HepG2 (cell line): ENCODE measurements at regions not wholly inside any gene's neighbourhood (a gene's known extent, or its start where the extent isn't known, plus 50 kb on each side); places are given as distances from the start of the nearest gene placed in this dataset.

ENCODE experiments used
- ATAC-seq: fragments of 200-7000 bp; cut with Tn5 transposase; 3 replicates; pipeline ENCODE4 v1.9.1; 2020; ENCODE audit warnings: mild to moderate bottlenecking, moderate library complexity
- BruUV-seq: library from RNA; stranded (reverse); fragments of 400-500 nt; replicated peaks from 2 replicates; lab custom pipeline; 2021; lab: Mats Ljungman, UMichigan
- CTCF ChIA-PET: fragments of 300-600 bp; formaldehyde crosslinking; extraction: SDS; loops from one replicate; lab custom pipeline; 2021; ENCODE audit warnings: low total read pairs, inconsistent platforms, low intra/inter-chr PET ratio; lab: Yijun Ruan, JAX
- POLR2A ChIA-PET: fragments of 350-600 bp; sonication (Branson Sonifier 250); formaldehyde crosslinking; loops from one replicate; lab custom pipeline; 2020; ENCODE audit warnings: antibody characterized with exemption, inconsistent platforms; lab: Yijun Ruan, JAX
- DNase-seq: peaks from one replicate; pipeline ENCODE4 v3.0.0-alpha.2; 2015; ENCODE audit warnings: low spot score
- FAIRE-seq: peaks from 3 replicates; lab custom pipeline; 2011; peaks lifted over from hg19 to GRCh38; lab: Jason Lieb, UNC
- H2AFZ ChIP-seq: one replicate; pipeline ENCODE4 v1.6.1; 2011; ENCODE audit warnings: low read length, inconsistent platforms
- H3K27ac ChIP-seq: fragments of 300-600 bp; 3 replicates; pipeline ENCODE4 v1.8.0; 2011; ENCODE audit warnings: mixed run types, mild to moderate bottlenecking, mixed read lengths, low read length, inconsistent platforms; ENCODE audit not compliant: insufficient read depth; ENCODE audit errors: extremely low read length
- H3K27me3 ChIP-seq, 2 experiments: fragments of 200-600 bp in 1 of 2; 2 replicates in 1 of 2; 3 replicates in 1 of 2; pipeline versions ENCODE4 v1.6.0 to v1.8.0; 2011; ENCODE audit warnings: low read length in 2 of 2, mild to moderate bottlenecking in 2 of 2, moderate library complexity in 2 of 2, inconsistent platforms in 1 of 2; ENCODE audit not compliant: insufficient read depth in 2 of 2, control insufficient read depth in 1 of 2
- H3K36me3 ChIP-seq, 2 experiments: fragments of 200-600 bp in 1 of 2; replicated peaks in 1 of 2; 2 replicates in 1 of 2; 3 replicates in 1 of 2; pipeline versions ENCODE4 v1.5.1 to v1.8.0; 2011; ENCODE audit warnings: low read length in 2 of 2, inconsistent platforms in 1 of 2; ENCODE audit not compliant: insufficient read depth in 2 of 2, control insufficient read depth in 1 of 2
- H3K4me1 ChIP-seq: 2 replicates; pipeline ENCODE4 v1.5.1; 2012; ENCODE audit warnings: low read length, inconsistent platforms; ENCODE audit not compliant: insufficient read depth
- H3K4me2 ChIP-seq: 2 replicates; pipeline ENCODE4 v1.6.0; 2011; ENCODE audit warnings: low read depth, low read length, inconsistent platforms
- H3K4me3 ChIP-seq, 3 experiments: fragments of 200-600 bp in 1 of 3; sonication (generic), shearing (Covaris generic) in 1 of 3; replicated peaks in 1 of 3; 2 replicates each; pipeline ENCODE4 v1.5.1; 2011 to 2016; ENCODE audit warnings: low read length in 3 of 3, inconsistent platforms in 2 of 3, low read depth in 2 of 3, mild to moderate bottlenecking in 2 of 3, control low read depth in 1 of 3, mixed read lengths in 1 of 3; ENCODE audit not compliant: insufficient read depth in 1 of 3
- H3K79me2 ChIP-seq: one replicate; pipeline ENCODE4 v1.6.1; 2011; ENCODE audit warnings: low read length, inconsistent platforms; ENCODE audit not compliant: insufficient read depth
- H3K9ac ChIP-seq: 2 replicates; pipeline ENCODE4 v1.6.0; 2011; ENCODE audit warnings: mild to moderate bottlenecking, low read depth, low read length, inconsistent platforms; ENCODE audit not compliant: insufficient read depth
- H3K9me3 ChIP-seq: 2 replicates; pipeline ENCODE4 v1.5.1; 2012; ENCODE audit warnings: mild to moderate bottlenecking, low read length
- H4K20me1 ChIP-seq: 2 replicates; pipeline ENCODE4 v1.6.0; 2011; ENCODE audit warnings: inconsistent platforms, mild to moderate bottlenecking, low read length, moderate library complexity; ENCODE audit not compliant: insufficient read depth
- ATAD3A ChIP-seq: sonication (generic); formaldehyde crosslinking; IDR thresholded peaks from 2 replicates; pipeline ENCODE4 v1.4.0; 2020; ENCODE audit warnings: missing genetic modification reagents
- FIP1L1 ChIP-seq: fragments of 200-400 bp; formaldehyde crosslinking; IDR thresholded peaks from 2 replicates; pipeline ENCODE4 v1.6.1; 2018; ENCODE audit warnings: low read depth, mild to moderate bottlenecking, low read length, moderate library complexity, borderline replicate concordance; ENCODE audit not compliant: insufficient read depth
- FLYWCH1 ChIP-seq: sonication (generic); formaldehyde crosslinking; IDR thresholded peaks from 2 replicates; pipeline ENCODE4 v1.8.1; 2023; ENCODE audit warnings: mild to moderate bottlenecking, missing genetic modification reagents
- KLF12 ChIP-seq: sonication (generic); formaldehyde crosslinking; IDR thresholded peaks from 2 replicates; pipeline ENCODE4 v1.4.0; 2020; ENCODE audit warnings: missing genetic modification reagents, borderline replicate concordance
- MAX ChIP-seq: IDR thresholded peaks from 2 replicates; pipeline ENCODE4 v1.6.1; 2012; ENCODE audit warnings: inconsistent platforms
- PHF5A ChIP-seq: IDR thresholded peaks from one replicate; pipeline ENCODE4 v1.6.1; 2018; ENCODE audit warnings: low read depth, missing genetic modification reagents; ENCODE audit not compliant: unreplicated experiment
- POGZ ChIP-seq: sonication (generic); formaldehyde crosslinking; IDR thresholded peaks from 2 replicates; pipeline ENCODE4 v1.4.0; 2020; ENCODE audit warnings: mild to moderate bottlenecking, missing genetic modification reagents
- SCMH1 ChIP-seq: sonication (generic); formaldehyde crosslinking; IDR thresholded peaks from 2 replicates; pipeline ENCODE4 v1.9.0; 2021; ENCODE audit warnings: missing genetic modification reagents, mild to moderate bottlenecking, borderline replicate concordance
- SRSF1 ChIP-seq: fragments of 200-400 bp; formaldehyde crosslinking; optimal IDR thresholded peaks from 2 replicates; pipeline ENCODE3; 2017; ENCODE audit warnings: mild to moderate bottlenecking, low read depth, low read length, moderate library complexity
- TP53 ChIP-seq: sonication (generic); formaldehyde crosslinking; conservative IDR thresholded peaks from 2 replicates; pipeline ENCODE4 v1.4.0; 2020; ENCODE audit warnings: missing genetic modification reagents
- ZNF230 ChIP-seq: sonication (generic); formaldehyde crosslinking; IDR thresholded peaks from 2 replicates; pipeline ENCODE4 v1.4.0; 2020; ENCODE audit warnings: mild to moderate bottlenecking, missing genetic modification reagents
- ZNF292 ChIP-seq: sonication (generic); formaldehyde crosslinking; IDR thresholded peaks from 2 replicates; pipeline ENCODE4 v1.8.1; 2022; ENCODE audit warnings: mild to moderate bottlenecking, low read depth, missing genetic modification reagents, borderline replicate concordance
- ZNF34 ChIP-seq: sonication (generic); formaldehyde crosslinking; IDR thresholded peaks from 2 replicates; pipeline ENCODE4 v1.4.0; 2020; ENCODE audit warnings: mild to moderate bottlenecking, missing genetic modification reagents, borderline replicate concordance
- ZNF451 ChIP-seq: sonication (generic); formaldehyde crosslinking; IDR thresholded peaks from 2 replicates; pipeline ENCODE4 v1.5.0; 2020; ENCODE audit warnings: mild to moderate bottlenecking, missing genetic modification reagents
- ZSCAN12 ChIP-seq: sonication (generic); formaldehyde crosslinking; IDR thresholded peaks from 2 replicates; pipeline ENCODE4 v1.9.0; 2021; ENCODE audit warnings: mild to moderate bottlenecking, missing genetic modification reagents
- WGBS: methylation state at CpG from one replicate; pipeline ENCODE4 v1.1.6; 2017; ENCODE audit warnings: low lambda C conversion rate; 5-methylcytosine and 5-hydroxymethylcytosine counted together
- in situ Hi-C: cut with HindIII; loops from 2 replicates; pipeline ENCODE4 v1.10.0; 2017; ENCODE audit warnings: low pct_unique_long_range_greater_than_20kb; ENCODE audit not compliant: extremely low pct_ligation_motif_present
- intact Hi-C: fragments of 100-400 bp; cut with micrococcal nuclease; formaldehyde crosslinking; loops from one replicate; pipeline ENCODE4 v1.10.0; 2022; ENCODE audit not compliant: unreplicated experiment
- TF ChIP-seq, protein P1 (sequence below): sonication (generic); formaldehyde crosslinking; IDR thresholded peaks from 2 replicates; pipeline ENCODE4 v1.8.1; 2023; ENCODE audit warnings: mild to moderate bottlenecking, moderate library complexity, missing genetic modification reagents

DNA sequence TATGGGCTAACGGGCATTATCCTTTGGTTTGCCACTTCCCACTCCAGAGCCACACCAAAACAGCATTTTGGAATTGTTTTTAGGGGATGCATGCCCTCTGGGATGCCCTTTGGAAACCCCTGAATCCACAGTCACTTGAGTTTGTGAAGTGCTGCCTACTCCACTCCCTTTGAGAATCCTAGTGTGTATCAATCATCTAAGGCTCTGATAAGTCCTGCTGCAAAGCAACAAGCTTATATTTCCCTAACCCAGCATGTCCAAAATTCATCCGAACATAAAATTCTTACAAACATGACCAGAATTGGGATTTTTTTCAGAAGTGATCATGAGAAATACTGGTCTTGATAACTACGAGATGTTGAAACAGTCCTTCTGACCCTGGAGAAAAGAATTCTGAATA is 387.9 kb downstream of the MN1 start (continued):
- TF ChIP-seq ZNF292 = no peak

DNA sequence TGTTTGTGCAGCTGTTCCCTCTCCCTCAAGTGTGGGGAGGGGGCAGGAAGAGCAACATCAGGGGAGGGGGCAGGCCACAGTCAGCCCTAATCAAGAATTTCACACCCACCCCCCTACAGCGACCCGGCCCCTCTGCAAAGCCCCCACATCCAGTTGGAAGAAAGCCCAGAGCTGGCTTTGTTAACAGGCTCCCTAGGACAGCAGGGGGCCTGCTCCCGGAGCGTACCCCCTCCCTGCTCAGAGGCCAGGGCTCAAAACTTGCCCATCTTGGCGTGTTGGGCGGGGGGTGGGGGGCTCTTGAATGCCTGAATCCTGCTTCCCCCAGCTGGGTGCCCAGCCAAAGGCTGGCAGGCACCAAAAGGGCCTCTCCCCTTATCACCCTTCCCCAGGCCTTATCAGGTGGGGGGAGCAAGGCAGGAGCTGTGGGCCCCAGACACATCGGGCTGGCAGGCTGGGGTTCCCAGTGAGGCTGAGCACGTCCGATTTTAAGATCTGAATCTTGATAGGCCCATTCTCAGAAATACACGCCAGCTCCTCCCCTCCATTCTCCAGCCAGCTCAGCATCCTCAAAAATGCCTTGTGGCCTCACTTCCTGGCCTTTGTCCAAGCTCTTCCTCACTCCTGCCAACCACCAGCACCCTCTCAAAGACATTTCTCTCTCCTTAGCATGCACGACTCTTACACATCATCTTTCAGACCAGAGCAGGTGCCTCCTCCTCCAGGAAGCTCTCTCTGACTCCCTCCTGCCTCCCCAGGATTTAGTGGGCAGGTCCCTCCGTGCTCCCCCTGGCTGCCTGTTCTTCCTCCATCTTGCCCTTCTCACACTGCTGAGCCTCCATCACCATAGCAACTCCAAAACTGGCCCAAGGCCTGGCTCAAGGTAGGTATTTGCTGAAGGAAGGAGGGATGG is 384.8 kb downstream of the MN1 start:
- H2AFZ ChIP-seq = no peak overlapping the region
- H3K36me3 ChIP-seq = no peaks in the 10 kb centered on the region
- ChIA-PET POLR2A (no interaction called here), CTCF (no interaction called here)
- ATAC-seq (no peak), FAIRE-seq (no peak)
- no peaks in the 10 kb centered on the region for H3K79me2 ChIP-seq
- no peaks in the 10 kb centered on the region; a peak in 1 of 5 replicates for H3K27me3 ChIP-seq
- no TSS peak for BruUV-seq
- H4K20me1 ChIP-seq = no peaks in the 10 kb centered on the region
- in situ Hi-C loops = loop anchor here (25.0 kb wide), 1 partner anchor 596 kb away; no protein-coding TSS in a partner anchor
- no peak for TF ChIP-seq ZNF34 (CRISPR knock-in tag)
- TF ChIP-seq SCMH1 (CRISPR knock-in tag) = no peak
- TF ChIP-seq TP53 = no peak
- no peak for TF ChIP-seq MAX
- TF ChIP-seq, all 625 proteins: peak for 0
- Histone ChIP-seq H3K4me3 (no peak overlapping the region), H3K4me2 (no peak overlapping the region), H3K9ac (no peak overlapping the region), H3K27ac (no peak overlapping the region), H3K4me1 (no peaks in the 10 kb centered on the region), H3K9me3 (no peaks in the 10 kb centered on the region)
- intact Hi-C loops = no loop called here
- WGBS = 3% methylated on average over 5 of the region's 12 CpGs
- DNase-seq = no peak

DNA sequence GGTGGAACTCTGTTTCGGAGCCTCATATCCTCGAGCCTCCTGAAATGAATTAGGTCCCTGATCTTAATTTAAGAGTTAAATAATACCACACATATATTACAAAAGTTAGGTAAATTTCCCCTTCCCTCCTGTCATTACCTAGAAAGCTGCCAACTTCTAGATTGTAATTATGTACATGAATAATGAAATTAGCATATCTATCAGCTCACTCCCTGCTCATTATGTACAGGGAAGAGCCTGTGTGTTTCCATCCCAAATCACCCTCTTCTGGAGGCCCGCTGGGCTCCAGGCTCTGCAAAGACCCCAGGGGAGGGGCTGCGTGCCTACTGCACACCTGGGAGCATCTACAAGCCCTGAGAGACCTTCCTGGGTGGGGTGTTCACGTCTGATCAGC is 384.1 kb downstream of the MN1 start:
- in situ Hi-C loops (loop anchor here (25.0 kb wide), 1 partner anchor 595 kb away; no protein-coding TSS in a partner anchor), intact Hi-C loops (no loop called here)
- H3K79me2 ChIP-seq = no peaks in the 10 kb centered on the region
- H3K27ac ChIP-seq = no peak overlapping the region
- FAIRE-seq (no peak), DNase-seq (no peak), ATAC-seq (no peak)
- no peak overlapping the region for H3K4me2 ChIP-seq
- no peaks in the 10 kb centered on the region for H3K36me3 ChIP-seq
- no peaks in the 10 kb centered on the region; a peak in 1 of 5 replicates for H3K27me3 ChIP-seq
- 22% methylated on average over 5 of the region's 5 CpGs for WGBS
- no peaks in the 10 kb centered on the region for H4K20me1 ChIP-seq
- H3K9me3 ChIP-seq = no peaks in the 10 kb centered on the region
- ChIA-PET POLR2A (no interaction called here), CTCF (no interaction called here)
- no TSS peak for BruUV-seq
- no peak overlapping the region for H3K4me3 ChIP-seq
- H3K9ac ChIP-seq = no peak overlapping the region
- no peak overlapping the region for H2AFZ ChIP-seq
- H3K4me1 ChIP-seq = no peaks in the 10 kb centered on the region
- no peak for TF ChIP-seq FIP1L1
- no peak for TF ChIP-seq SRSF1
- no peak for TF ChIP-seq KLF12
- TF ChIP-seq, protein P1, sequence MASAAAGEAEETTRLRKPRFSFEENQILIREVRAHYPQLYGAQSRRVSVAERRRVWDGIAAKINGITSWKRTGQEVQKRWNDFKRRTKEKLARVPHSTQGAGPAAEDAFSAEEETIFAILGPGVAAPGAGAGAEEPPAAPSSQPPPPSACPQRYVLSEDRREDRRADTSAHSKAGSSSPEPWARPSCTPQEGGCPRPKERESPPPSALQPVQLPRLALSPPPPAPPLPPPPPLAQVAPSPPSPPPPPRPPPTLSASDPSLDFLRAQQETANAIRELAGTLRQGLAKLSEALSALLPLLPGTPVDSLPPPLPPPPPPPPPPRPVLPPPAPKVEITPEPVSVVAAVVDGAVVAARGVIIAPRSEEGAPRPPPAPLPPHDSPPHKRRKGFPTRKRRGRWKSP (CRISPR knock-in tag) = no peak
- no peak for TF ChIP-seq ATAD3A (CRISPR knock-in tag)
- TF ChIP-seq SCMH1 (CRISPR knock-in tag) = no peak
- TF ChIP-seq POGZ (CRISPR knock-in tag) = no peak
- no peak for TF ChIP-seq PHF5A (CRISPR knock-in tag)
- no peak for TF ChIP-seq ZNF230 (CRISPR knock-in tag)
- no peak for TF ChIP-seq ZNF451 (CRISPR knock-in tag)
- TF ChIP-seq FLYWCH1 = no peak
- TF ChIP-seq ZSCAN12 = no peak
